MM.1S (cell line): ENCODE measurements at regions not wholly inside any gene's neighbourhood (a gene's known extent, or its start where the extent isn't known, plus 50 kb on each side); places are given as distances from the start of the nearest gene placed in this dataset.

ENCODE experiments used
- DNase-seq: peaks from one replicate; pipeline ENCODE4 v3.0.0-alpha.2; 2015
- H2AFZ ChIP-seq: fragments of 300-600 bp; sonication (generic); 2 replicates; pipeline ENCODE4 v1.6.0; 2016; ENCODE audit warnings: antibody characterized with exemption, low read length
- H3F3A ChIP-seq: fragments of 300-600 bp; sonication (generic); 2 replicates; pipeline ENCODE4 v1.6.1; 2016; ENCODE audit warnings: mild to moderate bottlenecking, antibody characterized with exemption, low read length, moderate library complexity, mixed read lengths; ENCODE audit not compliant: insufficient read depth
- H3K27ac ChIP-seq: fragments of 300-600 bp; sonication (generic); 2 replicates; pipeline ENCODE4 v1.5.1; 2016; ENCODE audit warnings: mild to moderate bottlenecking, low read length
- H3K27me3 ChIP-seq: fragments of 300-600 bp; sonication (generic); replicated peaks from 2 replicates; pipeline ENCODE4 v1.6.0; 2016; ENCODE audit warnings: low read length; ENCODE audit not compliant: insufficient read depth
- H3K36me3 ChIP-seq: fragments of 300-600 bp; sonication (generic); replicated peaks from 2 replicates; pipeline ENCODE4 v1.6.1; 2016; ENCODE audit warnings: mild to moderate bottlenecking, low read length, mixed read lengths; ENCODE audit not compliant: insufficient read depth
- H3K4me1 ChIP-seq: fragments of 300-600 bp; sonication (generic); 2 replicates; pipeline ENCODE4 v1.6.1; 2016; ENCODE audit warnings: low read length, mixed read lengths
- H3K4me2 ChIP-seq: fragments of 300-600 bp; sonication (generic); 2 replicates; pipeline ENCODE4 v1.6.0; 2016; ENCODE audit warnings: low read depth, low read length
- H3K4me3 ChIP-seq: fragments of 300-600 bp; sonication (generic); 2 replicates; pipeline ENCODE4 v1.5.1; 2016; ENCODE audit warnings: low read length, mixed read lengths
- H3K79me2 ChIP-seq: fragments of 300-600 bp; sonication (generic); 2 replicates; pipeline ENCODE4 v1.6.1; 2016; ENCODE audit warnings: mixed run types, low read length, mixed read lengths
- H3K9ac ChIP-seq: fragments of 300-600 bp; sonication (generic); 2 replicates; pipeline ENCODE4 v1.6.1; 2016; ENCODE audit warnings: low read length, mixed read lengths
- H3K9me2 ChIP-seq: fragments of 300-600 bp; sonication (generic); replicated peaks from 2 replicates; pipeline ENCODE4 v1.6.1; 2016; ENCODE audit warnings: mild to moderate bottlenecking, low read length, mixed read lengths; ENCODE audit not compliant: insufficient read depth
- H3K9me3 ChIP-seq: fragments of 300-600 bp; sonication (generic); replicated peaks from 2 replicates; pipeline ENCODE4 v1.6.1; 2016; ENCODE audit warnings: mild to moderate bottlenecking, low read length, mixed read lengths; ENCODE audit not compliant: insufficient read depth
- H4K20me1 ChIP-seq: fragments of 300-600 bp; sonication (generic); 2 replicates; pipeline ENCODE4 v1.6.1; 2016; ENCODE audit warnings: mild to moderate bottlenecking, low read length, moderate library complexity, mixed read lengths; ENCODE audit not compliant: insufficient read depth
- CTCF ChIP-seq: fragments of 300-600 bp; sonication (generic); IDR thresholded peaks from 2 replicates; pipeline ENCODE4 v1.5.1; 2016; ENCODE audit warnings: antibody characterized with exemption, low read length, mixed read lengths
- EZH2 ChIP-seq: fragments of 300-600 bp; sonication (generic); optimal IDR thresholded peaks from 2 replicates; pipeline ENCODE3; 2017; ENCODE audit warnings: low read depth, mild to moderate bottlenecking, antibody characterized with exemption, low read length, mixed read lengths
- EZH2phosphoT487 ChIP-seq: fragments of 300-600 bp; sonication (generic); IDR thresholded peaks from 2 replicates; pipeline ENCODE4 v1.6.1; 2018; ENCODE audit warnings: antibody characterized with exemption, low read length

GRCh38 chr1:219505886-219506285 lies 107.0 kb downstream of the ZC3H11B start:
- Histone ChIP-seq H3K4me1 (no peaks in the 10 kb centered on the region), H3K79me2 (no peaks in the 10 kb centered on the region), H3K27ac (no peak overlapping the region), H3K36me3 (no peaks in the 10 kb centered on the region), H2AFZ (no peak overlapping the region), H3K9me2 (no peaks in the 10 kb centered on the region), H3K4me3 (no peak overlapping the region), H3K9me3 (no peaks in the 10 kb centered on the region), H4K20me1 (no peaks in the 10 kb centered on the region), H3K27me3 (no peaks in the 10 kb centered on the region), H3K9ac (no peak overlapping the region), H3F3A (no peaks in the 10 kb centered on the region), H3K4me2 (no peak overlapping the region)
- no peak for DNase-seq
- TF ChIP-seq CTCF: no peak
- TF ChIP-seq EZH2phosphoT487: no peak
- no peak for TF ChIP-seq EZH2

- no peaks in the 10 kb centered on the region for H3K9me3 ChIP-seq
- no peaks in the 10 kb centered on the region for H3K9me2 ChIP-seq
- H3K4me2 ChIP-seq: no peak overlapping the region
- no peak overlapping the region for H2AFZ ChIP-seq
- H4K20me1 ChIP-seq: no peaks in the 10 kb centered on the region
- TF ChIP-seq EZH2phosphoT487: no peak
- TF ChIP-seq EZH2: no peak
- no peak for TF ChIP-seq CTCF
- H3K4me3 ChIP-seq: no peak overlapping the region
- H3K27ac ChIP-seq: no peak overlapping the region
- H3K79me2 ChIP-seq: no peaks in the 10 kb centered on the region
- no peaks in the 10 kb centered on the region for H3K36me3 ChIP-seq
- H3K4me1 ChIP-seq: no peaks in the 10 kb centered on the region
- H3F3A ChIP-seq: no peaks in the 10 kb centered on the region
- no peak overlapping the region for H3K9ac ChIP-seq
- no peaks in the 10 kb centered on the region for H3K27me3 ChIP-seq
- DNase-seq: no peak
Observed at GRCh38 chr1:219503604-219504003, 109.3 kb downstream of the ZC3H11B start.

- no peak overlapping the region for H3K9ac ChIP-seq
- no peak overlapping the region for H2AFZ ChIP-seq
- H4K20me1 ChIP-seq: no peaks in the 10 kb centered on the region
- no peaks in the 10 kb centered on the region for H3F3A ChIP-seq
- no peaks in the 10 kb centered on the region for H3K9me2 ChIP-seq
- H3K9me3 ChIP-seq: no peaks in the 10 kb centered on the region
- H3K4me2 ChIP-seq: no peak overlapping the region
- no peak overlapping the region for H3K27ac ChIP-seq
- H3K4me1 ChIP-seq: no peaks in the 10 kb centered on the region
- no peaks in the 10 kb centered on the region for H3K36me3 ChIP-seq
- H3K79me2 ChIP-seq: no peaks in the 10 kb centered on the region
- no peak overlapping the region for H3K4me3 ChIP-seq
- no peaks in the 10 kb centered on the region for H3K27me3 ChIP-seq
- DNase-seq: no peak
- TF ChIP-seq EZH2 (no peak), EZH2phosphoT487 (no peak), CTCF (no peak)
Observed at GRCh38 chr1:219500327-219500897, 112.5 kb downstream of the ZC3H11B start.
